RWPE1 (cell line): ENCODE measurements at regions not wholly inside any gene's neighbourhood (a gene's known extent, or its start where the extent isn't known, plus 50 kb on each side); places are given as distances from the start of the nearest gene placed in this dataset.
A peak's percentile ranks its signal among the peaks of the same experiment; 100 is the strongest.

ENCODE experiments used
- CTCF ChIA-PET: fragments of 350-600 bp; sonication (Branson Sonifier 250); formaldehyde crosslinking; extraction: SDS; loops from one replicate; lab custom pipeline; 2021; lab: Yijun Ruan, JAX
- POLR2A ChIA-PET: fragments of 400-600 bp; formaldehyde crosslinking; extraction: SDS; loops from one replicate; lab custom pipeline; 2020; ENCODE audit warnings: antibody characterized with exemption; ENCODE audit not compliant: low non-redundant PET; lab: Yijun Ruan, JAX
- DNase-seq: peaks from one replicate; pipeline ENCODE4 v3.0.0; 2012; ENCODE audit warnings: low spot score
- H3K27ac ChIP-seq: fragments of 450-650 bp; 2 replicates; pipeline ENCODE4 v1.5.1; 2017
- CTCF ChIP-seq: fragments of 450-650 bp; conservative IDR thresholded peaks from 2 replicates; pipeline ENCODE4 v1.5.1; 2017; ENCODE audit warnings: low read depth, mild to moderate bottlenecking

DNA sequence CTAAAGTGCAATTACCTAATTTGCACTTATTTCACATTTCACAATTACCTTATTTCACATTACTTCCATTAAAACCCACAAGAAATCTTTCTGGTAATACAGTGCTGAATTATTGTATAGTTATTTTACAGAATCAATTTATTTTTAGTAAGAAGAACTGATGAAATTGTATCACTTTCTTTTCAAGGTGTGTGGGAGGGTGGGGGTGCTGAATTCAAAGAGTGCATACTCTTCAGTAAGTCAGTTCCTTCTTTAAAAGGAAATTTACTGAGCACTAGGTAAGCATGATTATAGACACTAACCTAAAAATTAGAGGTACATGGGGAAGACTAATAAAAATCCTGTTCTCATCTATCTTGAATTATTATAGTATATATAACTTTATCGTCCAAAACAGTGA lies 731.6 kb upstream of the ADGRL4 start:
- ChIA-PET POLR2A (no interaction called here), CTCF (no interaction called here)
- no peak for TF ChIP-seq CTCF
- no peak for DNase-seq
- H3K27ac ChIP-seq: no peak overlapping the region

DNA sequence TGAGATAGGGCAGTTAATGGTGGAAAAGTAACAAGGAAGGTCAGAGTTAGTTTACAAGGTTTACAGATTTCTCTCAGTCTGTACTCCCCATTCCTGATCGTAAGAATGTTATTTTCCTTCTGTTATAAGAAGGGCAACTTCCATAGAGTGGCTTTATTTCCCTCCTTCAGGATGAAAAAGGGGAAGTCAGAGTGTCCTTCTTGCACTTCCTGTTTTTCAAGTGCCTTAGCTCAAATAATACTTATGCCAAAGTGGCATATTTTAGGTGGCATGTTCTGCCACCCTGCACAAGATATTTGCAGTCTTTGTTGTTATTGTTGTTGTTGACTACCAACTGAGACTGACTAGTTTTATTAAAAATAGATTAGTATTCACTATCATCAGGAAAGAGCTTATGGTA lies 730.7 kb upstream of the ADGRL4 start:
- no peak overlapping the region for H3K27ac ChIP-seq
- ChIA-PET POLR2A (no interaction called here), CTCF (no interaction called here)
- TF ChIP-seq CTCF: no peak
- no peak for DNase-seq

- no peak for DNase-seq
- POLR2A ChIA-PET: no interaction called here
- no peak for TF ChIP-seq CTCF
- CTCF ChIA-PET: no interaction called here
- H3K27ac ChIP-seq: no peak overlapping the region
Measured at GRCh38 chr1:79732950-79733349, 726.4 kb upstream of the ADGRL4 start.

DNA sequence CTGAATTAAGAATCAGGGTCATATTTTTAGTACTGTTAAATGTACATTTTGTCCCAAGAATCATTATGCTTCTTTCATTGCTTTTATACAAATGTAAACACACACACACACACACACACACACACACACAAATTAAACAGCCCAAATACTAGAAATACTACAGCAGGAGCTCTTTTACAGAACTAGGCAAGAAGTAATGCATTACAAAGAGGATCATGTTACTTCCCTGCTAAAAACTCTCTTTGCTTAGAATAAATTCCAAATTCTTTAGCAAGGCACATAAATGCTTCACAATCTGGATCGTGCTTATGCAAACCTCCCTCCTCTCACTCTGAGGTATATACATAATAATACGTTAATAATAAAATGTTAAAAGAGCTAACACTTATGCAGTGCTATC lies 720.4 kb upstream of the ADGRL4 start:
- H3K27ac ChIP-seq: no peak overlapping the region
- ChIA-PET POLR2A (no interaction called here), CTCF (no interaction called here)
- no peak for DNase-seq
- no peak for TF ChIP-seq CTCF

GRCh38 chr1:79726321-79726720 lies 719.8 kb upstream of the ADGRL4 start:
- POLR2A ChIA-PET: no interaction called here
- no peak for DNase-seq
- no peak for TF ChIP-seq CTCF

DNA sequence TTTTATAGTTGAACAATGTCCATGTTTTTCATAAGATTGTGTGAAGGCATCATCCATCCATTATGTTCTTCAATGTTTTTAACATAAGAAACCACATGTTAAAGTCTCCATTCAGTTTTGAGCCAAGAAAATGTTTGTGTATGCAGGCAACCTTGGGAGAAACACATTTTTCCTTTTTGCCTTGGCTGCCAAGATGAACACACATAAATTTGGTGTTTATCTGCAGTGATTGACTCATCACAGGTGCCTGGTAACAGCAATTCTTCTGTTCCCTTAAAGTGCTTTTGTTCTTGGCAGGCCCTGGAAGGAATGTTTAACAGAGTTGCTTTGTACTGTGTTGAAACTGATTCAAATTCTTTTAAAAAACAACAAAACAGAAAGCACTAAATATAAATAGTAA lies 709.9 kb upstream of the ADGRL4 start:
- no peak for TF ChIP-seq CTCF
- H3K27ac ChIP-seq: no peak overlapping the region
- peak; percentile 20 for DNase-seq
- POLR2A ChIA-PET: no interaction called here
- CTCF ChIA-PET: no interaction called here

More at GRCh38 chr1:79726321-79726720, 719.8 kb upstream of the ADGRL4 start:
- no peak overlapping the region for H3K27ac ChIP-seq
- CTCF ChIA-PET: no interaction called here

DNA sequence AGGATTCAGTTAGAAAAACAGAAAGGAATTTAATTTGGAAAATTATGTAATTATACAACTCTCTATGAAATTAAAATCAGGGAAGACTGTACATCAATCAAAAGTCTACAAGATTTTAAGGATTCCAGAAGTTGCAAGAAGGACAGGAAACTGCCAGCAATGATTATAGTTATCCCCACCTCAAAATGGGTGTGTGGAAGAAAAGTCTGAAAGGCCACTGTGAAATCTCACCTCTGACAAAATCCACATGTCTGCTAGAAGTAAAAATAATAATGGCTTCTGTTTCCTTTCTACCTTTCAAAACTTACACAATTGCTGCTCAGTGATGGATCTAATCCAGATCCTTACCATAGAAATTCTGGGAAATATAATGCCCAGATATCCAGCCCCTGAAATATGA lies 708.1 kb upstream of the ADGRL4 start:
- no peak for DNase-seq
- ChIA-PET CTCF (no interaction called here), POLR2A (no interaction called here)
- TF ChIP-seq CTCF: no peak
- H3K27ac ChIP-seq: no peak overlapping the region
